GM23338 (cell line): ENCODE measurements at regions not wholly inside any gene's neighbourhood (a gene's known extent, or its start where the extent isn't known, plus 50 kb on each side); places are given as distances from the start of the nearest gene placed in this dataset.

ENCODE experiments used
- ATAC-seq: fragments of 200-7000 bp; cut with Tn5 transposase; 3 replicates; pipeline ENCODE4 v1.9.1; 2020
- DNase-seq: peaks from one replicate; pipeline ENCODE4 v3.0.0-alpha.2; 2015; ENCODE audit warnings: low spot score
- H2AFZ ChIP-seq: fragments of 200-600 bp; sonication (generic); 2 replicates; pipeline ENCODE4 v1.8.0; 2016; ENCODE audit warnings: antibody characterized with exemption, mild to moderate bottlenecking, moderate library complexity
- H3F3A ChIP-seq: fragments of 200-600 bp; sonication (generic); replicated peaks from 2 replicates; pipeline ENCODE4 v1.8.0; 2017; ENCODE audit warnings: antibody characterized with exemption, mixed run types, low read depth
- H3K27ac ChIP-seq: fragments of 200-600 bp; sonication (generic); 2 replicates; pipeline ENCODE4 v1.6.1; 2016; ENCODE audit warnings: low read depth
- H3K27me3 ChIP-seq: fragments of 200-600 bp; sonication (generic); 2 replicates; pipeline ENCODE4 v1.8.0; 2016; ENCODE audit warnings: mild to moderate bottlenecking, mixed run types, moderate library complexity; ENCODE audit not compliant: insufficient read depth
- H3K36me3 ChIP-seq: fragments of 200-600 bp; sonication (generic); 2 replicates; pipeline ENCODE4 v1.8.0; 2016; ENCODE audit warnings: mild to moderate bottlenecking; ENCODE audit not compliant: insufficient read depth
- H3K4me1 ChIP-seq: fragments of 200-600 bp; sonication (generic); 2 replicates; pipeline ENCODE4 v1.8.0; 2016; ENCODE audit warnings: mild to moderate bottlenecking, moderate library complexity; ENCODE audit not compliant: insufficient read depth
- H3K4me2 ChIP-seq: fragments of 200-600 bp; sonication (generic); 2 replicates; pipeline ENCODE4 v1.7.1; 2017; ENCODE audit warnings: mixed run types
- H3K4me3 ChIP-seq: fragments of 200-600 bp; sonication (generic); 2 replicates; pipeline ENCODE4 v1.6.1; 2016; ENCODE audit warnings: mixed run types
- H3K79me2 ChIP-seq: fragments of 200-600 bp; sonication (generic); replicated peaks from 2 replicates; pipeline ENCODE4 v1.8.0; 2017; ENCODE audit warnings: mild to moderate bottlenecking; ENCODE audit not compliant: insufficient read depth
- H3K9me2 ChIP-seq: fragments of 200-600 bp; sonication (generic); 2 replicates; pipeline ENCODE4 v1.8.0; 2017; ENCODE audit not compliant: insufficient read depth
- H4K20me1 ChIP-seq: fragments of 200-600 bp; sonication (generic); replicated peaks from 2 replicates; pipeline ENCODE4 v1.8.0; 2017; ENCODE audit warnings: mild to moderate bottlenecking; ENCODE audit not compliant: insufficient read depth
- H3K27ac Mint-ChIP-seq: 2 replicates; pipeline ENCODE4 v1.8.0; 2020; ENCODE audit warnings: inconsistent platforms, mild to moderate bottlenecking, moderate library complexity, mixed read lengths
- H3K27me3 Mint-ChIP-seq: 3 replicates; pipeline ENCODE4 v1.8.0; 2022; ENCODE audit warnings: low read depth, mild to moderate bottlenecking, moderate library complexity, mixed read lengths, inconsistent platforms; ENCODE audit not compliant: insufficient read depth, poor library complexity
- H3K36me3 Mint-ChIP-seq: 3 replicates; pipeline ENCODE4 v1.8.0; 2021; ENCODE audit warnings: low read depth, mild to moderate bottlenecking, inconsistent platforms, moderate library complexity, mixed read lengths
- H3K4me1 Mint-ChIP-seq: 3 replicates; pipeline ENCODE4 v1.8.0; 2020; ENCODE audit warnings: mild to moderate bottlenecking, inconsistent platforms, mixed read lengths
- H3K4me3 Mint-ChIP-seq: 3 replicates; pipeline ENCODE4 v1.8.0; 2021; ENCODE audit warnings: moderate library complexity, mild to moderate bottlenecking, inconsistent platforms, mixed read lengths
- H3K9me3 Mint-ChIP-seq: 3 replicates; pipeline ENCODE4 v1.8.0; 2020; ENCODE audit warnings: moderate library complexity, mild to moderate bottlenecking, inconsistent platforms, mixed read lengths
- ETS1 ChIP-seq: IDR thresholded peaks from 2 replicates; pipeline ENCODE4 v1.6.1; 2016; ENCODE audit warnings: antibody characterized with exemption
- EZH2 ChIP-seq: fragments of 200-600 bp; sonication (generic); IDR thresholded peaks from one replicate; pipeline ENCODE4 v1.8.0; 2017; ENCODE audit warnings: antibody characterized with exemption, mild to moderate bottlenecking, low read depth; ENCODE audit not compliant: unreplicated experiment
- EZH2phosphoT487 ChIP-seq: fragments of 200-600 bp; sonication (generic); IDR thresholded peaks from one replicate; pipeline ENCODE4 v1.8.1; 2018; ENCODE audit warnings: antibody characterized with exemption; ENCODE audit not compliant: unreplicated experiment
- POLR2AphosphoS5 ChIP-seq: IDR thresholded peaks from 2 replicates; pipeline ENCODE4 v1.6.1; 2016; ENCODE audit warnings: antibody characterized with exemption, low read depth
- REST ChIP-seq: IDR thresholded peaks from one replicate; pipeline ENCODE4 v1.6.1; 2018; ENCODE audit warnings: antibody characterized with exemption; ENCODE audit not compliant: unreplicated experiment
- STAT1 ChIP-seq: IDR thresholded peaks from one replicate; pipeline ENCODE4 v1.6.1; 2016; ENCODE audit warnings: antibody characterized with exemption; ENCODE audit not compliant: unreplicated experiment
- ZNF114 ChIP-seq: fragments of 250-450 bp; sonication (Bioruptor Pico); IDR thresholded peaks from 2 replicates; pipeline ENCODE4 v1.5.0; 2020; ENCODE audit warnings: mild to moderate bottlenecking, moderate library complexity

- TF ChIP-seq REST (no peak), ZNF114 (CRISPR knock-in tag) (no peak), POLR2AphosphoS5 (no peak), EZH2phosphoT487 (no peak)
- Histone ChIP-seq H3K27ac (no peak overlapping the region), H3K4me2 (no peak overlapping the region), H3K27me3 (no peaks in the 10 kb centered on the region), H4K20me1 (no peaks in the 10 kb centered on the region), H3K79me2 (no peaks in the 10 kb centered on the region), H3K9me2 (no peaks in the 10 kb centered on the region), H3K4me1 (peaks cover 5% of the 10 kb centered on the region; the same call in 1 of the 2 replicates), H2AFZ (no peak overlapping the region), H3K4me3 (no peak overlapping the region), H3K36me3 (no peaks in the 10 kb centered on the region), H3F3A (no peaks in the 10 kb centered on the region)
- H3K27me3 Mint-ChIP-seq, result no peaks in the 10 kb centered on the region
- no peak overlapping the region for H3K4me3 Mint-ChIP-seq
- no peaks in the 10 kb centered on the region for H3K36me3 Mint-ChIP-seq
- no peaks in the 10 kb centered on the region for H3K9me3 Mint-ChIP-seq
- ATAC-seq, result no peak
- DNase-seq, result no peak
- no peak overlapping the region for H3K27ac Mint-ChIP-seq
- peaks cover 8% of the 10 kb centered on the region for H3K4me1 Mint-ChIP-seq
Measured at GRCh38 chr2:176392249-176392648, 123.0 kb downstream of the MTX2 start.

- Mint-ChIP-seq H3K9me3 (no peaks in the 10 kb centered on the region), H3K27me3 (no peaks in the 10 kb centered on the region), H3K4me3 (no peak overlapping the region), H3K27ac (no peak overlapping the region), H3K4me1 (peaks cover 11% of the 10 kb centered on the region), H3K36me3 (no peaks in the 10 kb centered on the region)
- H3K9me2 ChIP-seq, result no peaks in the 10 kb centered on the region
- H3K4me1 ChIP-seq, result peaks cover 5% of the 10 kb centered on the region; the same call in 1 of the 2 replicates
- H4K20me1 ChIP-seq, result no peaks in the 10 kb centered on the region
- no peak overlapping the region for H3K4me2 ChIP-seq
- no peak overlapping the region for H3K27ac ChIP-seq
- no peaks in the 10 kb centered on the region for H3F3A ChIP-seq
- ATAC-seq (no peak), DNase-seq (no peak)
- H3K27me3 ChIP-seq, result no peaks in the 10 kb centered on the region
- no peak overlapping the region for H3K4me3 ChIP-seq
- H3K79me2 ChIP-seq, result no peaks in the 10 kb centered on the region
- H2AFZ ChIP-seq, result no peak overlapping the region
- TF ChIP-seq EZH2 (no peak), ZNF114 (CRISPR knock-in tag) (no peak), ETS1 (no peak), STAT1 (no peak)
- H3K36me3 ChIP-seq, result no peaks in the 10 kb centered on the region
Measured at GRCh38 chr2:176392744-176393414, 123.6 kb downstream of the MTX2 start.
